ENCODE measurements at regions not wholly inside any gene's neighbourhood (a gene's known extent, or its start where the extent isn't known, plus 50 kb on each side); places are given as distances from the start of the nearest gene placed in this dataset.

DNA sequence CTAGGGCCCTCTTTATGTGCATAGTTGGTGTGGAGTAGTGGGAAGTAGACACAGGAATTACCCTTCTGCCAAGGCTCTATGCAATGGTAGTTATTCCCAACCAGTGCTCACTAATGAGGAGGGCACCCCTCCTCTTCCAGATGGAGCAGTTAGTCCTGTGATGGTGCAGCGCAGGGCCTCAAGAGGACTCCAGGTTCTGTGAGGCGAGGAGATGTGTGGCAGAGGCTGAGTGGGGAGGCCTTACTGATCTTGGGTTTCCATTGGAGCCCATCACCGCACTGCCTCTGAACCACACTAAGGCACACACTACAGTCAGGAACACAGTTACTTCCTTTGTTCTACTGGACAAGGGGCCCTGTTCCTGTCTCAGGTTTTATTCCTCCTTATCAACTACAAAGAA is 122.5 kb upstream of the POU3F1 start:
- no peak for TF ChIP-seq RAD21 (IDR thresholded peaks at IDR 0.05; ENCODE audit: low read depth)
- no peak for TF ChIP-seq CTCF (IDR thresholded peaks at IDR 0.05 in 2 of 3, conservative IDR thresholded peaks at IDR 0.05 in 1 of 3; ENCODE audit: borderline replicate concordance in 1 of 3, insufficient read depth in 1 of 3, low read depth in 2 of 3, low read length in 2 of 3)
- TF ChIP-seq EZH2 (IDR thresholded peaks at IDR 0.05) = no peak
- no peak for TF ChIP-seq ELF1 (IDR thresholded peaks at IDR 0.05; ENCODE audit: borderline replicate concordance, low read depth)
- no peak for TF ChIP-seq CEBPB (IDR thresholded peaks at IDR 0.05; ENCODE audit: low read depth)
- no peak for TF ChIP-seq POLR2AphosphoS5 (IDR thresholded peaks at IDR 0.05; ENCODE audit: low read depth, low read length)
- TF ChIP-seq ZFX (IDR thresholded peaks at IDR 0.05) = no peak
- TF ChIP-seq POLR2A (IDR thresholded peaks at IDR 0.05; ENCODE audit: borderline replicate concordance, extremely low read depth, insufficient read depth, insufficient read length) = no peak
